ENCODE measurements at regions not wholly inside any gene's neighbourhood (a gene's known extent, or its start where the extent isn't known, plus 50 kb on each side); places are given as distances from the start of the nearest gene placed in this dataset.

GRCh38 chr4:31356839-31357238, 636.7 kb downstream of the PCDH7 start:
- H3K4me3 ChIP-seq (ENCODE audit: low read length) = no peak overlapping the region
- TF ChIP-seq CTCF (conservative IDR thresholded peaks at IDR 0.05; ENCODE audit: low read length) = no peak
- DNase-seq (ENCODE audit: low read depth) = no peak

DNA sequence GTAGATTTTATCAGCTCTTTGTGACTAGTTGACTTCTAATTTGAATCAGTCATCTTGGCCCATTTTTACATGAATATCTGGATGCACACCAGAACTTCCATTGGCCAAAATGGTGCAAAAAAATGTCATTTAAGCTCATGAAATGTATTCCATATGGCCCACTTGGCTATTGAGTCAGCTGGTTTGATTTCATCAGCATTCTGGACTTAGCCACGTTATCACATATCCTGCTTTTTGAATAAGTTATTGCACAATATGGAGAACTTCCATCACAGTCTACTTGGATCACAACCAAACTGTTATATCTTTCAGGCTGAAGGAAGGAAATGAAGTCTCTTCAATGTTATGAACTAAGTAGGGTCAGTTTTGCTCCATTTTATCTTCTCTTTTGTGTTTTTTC, 640.6 kb downstream of the PCDH7 start:
- no peak for TF ChIP-seq CTCF (conservative IDR thresholded peaks at IDR 0.05; ENCODE audit: low read length)
- H3K4me3 ChIP-seq (ENCODE audit: low read length) = no peak overlapping the region
- peak; percentile 54 for DNase-seq (ENCODE audit: low read depth)

DNA sequence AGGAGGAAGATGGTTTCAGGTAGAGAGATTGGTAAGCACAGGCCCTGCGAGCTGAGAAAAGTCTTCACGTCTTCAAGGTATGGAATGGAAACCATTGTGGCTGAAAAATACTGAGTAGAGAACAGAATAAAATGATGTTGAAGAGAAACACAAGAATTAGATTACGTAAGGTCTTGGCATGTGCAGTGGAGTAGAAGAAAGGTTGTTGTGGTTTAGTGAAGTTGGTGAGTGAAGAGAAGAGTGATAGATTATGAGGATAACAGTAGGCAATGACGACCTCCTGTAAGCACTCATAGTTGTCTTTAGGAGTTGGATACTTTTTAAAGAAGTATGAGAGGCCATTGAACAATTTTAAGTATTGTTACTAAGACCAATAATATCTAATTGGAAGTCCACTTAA, 642.6 kb downstream of the PCDH7 start:
- no peak for TF ChIP-seq CTCF (conservative IDR thresholded peaks at IDR 0.05; ENCODE audit: low read length)
- H3K4me3 ChIP-seq (ENCODE audit: low read length) = no peak overlapping the region
- DNase-seq (ENCODE audit: low read depth) = no peak

- TF ChIP-seq CTCF (conservative IDR thresholded peaks at IDR 0.05; ENCODE audit: low read length) = no peak
- no peak overlapping the region for H3K4me3 ChIP-seq (ENCODE audit: low read length)
- peak; percentile 3 for DNase-seq (ENCODE audit: low read depth)
Measured at GRCh38 chr4:31365006-31365690, 645.0 kb downstream of the PCDH7 start.

DNA sequence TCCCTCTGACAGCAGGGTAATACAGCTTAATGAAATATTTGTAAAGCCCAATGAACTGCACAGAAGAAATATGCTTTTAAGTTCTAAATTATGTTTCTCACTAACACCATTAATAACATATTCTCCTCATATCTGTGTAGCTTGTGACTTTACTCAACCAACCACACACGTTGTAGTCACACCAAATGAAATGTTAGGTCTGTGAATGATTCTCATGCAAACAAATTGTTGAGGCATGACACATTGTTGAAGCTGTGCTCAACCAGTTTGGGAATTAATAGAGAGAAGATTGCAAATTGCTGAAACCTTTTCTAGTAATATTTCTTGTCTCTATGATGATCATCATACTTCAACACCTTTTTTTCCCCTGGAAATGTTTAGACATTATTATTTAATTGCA, 645.9 kb downstream of the PCDH7 start:
- DNase-seq (ENCODE audit: low read depth) = no peak
- no peak overlapping the region for H3K4me3 ChIP-seq (ENCODE audit: low read length)
- no peak for TF ChIP-seq CTCF (conservative IDR thresholded peaks at IDR 0.05; ENCODE audit: low read length)

GRCh38 chr4:31370866-31371465, 650.8 kb downstream of the PCDH7 start:
- H3K4me3 ChIP-seq (ENCODE audit: low read length) = no peak overlapping the region
- peak; percentile 76 for TF ChIP-seq CTCF (conservative IDR thresholded peaks at IDR 0.05; ENCODE audit: low read length)
- DNase-seq (ENCODE audit: low read depth) = peak; percentile 24

DNA sequence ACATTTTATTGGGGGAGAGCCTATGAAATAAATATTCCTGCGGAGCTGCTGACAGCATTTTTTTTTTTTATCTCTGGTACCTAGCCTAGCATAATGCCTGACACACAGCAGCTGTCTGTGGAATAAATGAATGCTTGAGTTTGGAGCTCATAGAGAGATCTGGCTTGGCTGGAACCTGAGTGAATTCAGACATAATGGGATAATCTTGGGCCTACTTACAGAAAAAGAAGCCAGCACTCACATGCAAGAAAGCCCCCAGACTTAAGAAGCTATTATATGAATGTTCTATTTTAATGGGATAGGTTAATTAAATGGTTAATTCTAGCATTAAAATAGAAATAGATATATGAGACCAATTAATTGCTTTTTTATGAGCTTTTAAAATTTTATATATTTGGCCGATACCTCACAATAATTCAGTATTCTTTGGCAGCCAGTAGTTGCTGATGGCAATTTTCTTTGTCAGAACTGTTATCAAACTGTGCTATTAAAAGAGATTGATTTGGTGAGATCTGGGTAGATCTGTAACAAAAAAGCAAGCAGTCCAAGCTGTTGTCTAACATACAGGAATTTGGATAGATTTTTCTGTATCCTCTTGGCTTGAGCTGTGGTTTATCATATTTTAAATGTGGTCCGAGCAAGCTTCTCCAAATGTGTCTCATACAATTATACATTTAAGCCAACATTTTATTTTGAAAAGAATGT, 654.2 kb downstream of the PCDH7 start:
- no peak for DNase-seq (ENCODE audit: low read depth)
- H3K4me3 ChIP-seq (ENCODE audit: low read length) = no peak overlapping the region
- no peak for TF ChIP-seq CTCF (conservative IDR thresholded peaks at IDR 0.05; ENCODE audit: low read length)
